ENCODE measurements at regions not wholly inside any gene's neighbourhood (a gene's known extent, or its start where the extent isn't known, plus 50 kb on each side); places are given as distances from the start of the nearest gene placed in this dataset.

- H3K27ac ChIP-seq: no peak overlapping the region
- H3K27me3 ChIP-seq: no peaks in the 10 kb centered on the region
- intact Hi-C loops (cut with DNase I): no loop called here
- no peak for DNase-seq (ENCODE audit: extremely low spot score in 2 of 2)
- H3K9me3 ChIP-seq: no peaks in the 10 kb centered on the region
- TF ChIP-seq POLR2AphosphoS5 (IDR thresholded peaks at IDR 0.05; ENCODE audit: insufficient read depth in 1 of 2, low read depth in 1 of 2) (no peak), CTCF (IDR thresholded peaks at IDR 0.05) (no peak), POLR2A (IDR thresholded peaks at IDR 0.05) (no peak)
- no peaks in the 10 kb centered on the region for H3K4me1 ChIP-seq
- no peak overlapping the region for H3K4me3 ChIP-seq
- H3K36me3 ChIP-seq: no peaks in the 10 kb centered on the region
Measured at GRCh38 chr9:12625844-12626243, 67.3 kb upstream of the TYRP1 start.

- TF ChIP-seq POLR2AphosphoS5 (IDR thresholded peaks at IDR 0.05; ENCODE audit: insufficient read depth in 1 of 2, low read depth in 1 of 2) (no peak), POLR2A (IDR thresholded peaks at IDR 0.05) (no peak), CTCF (IDR thresholded peaks at IDR 0.05) (no peak)
- DNase-seq (ENCODE audit: extremely low spot score in 2 of 2): no peak
- Histone ChIP-seq H3K4me1 (no peaks in the 10 kb centered on the region), H3K27me3 (no peaks in the 10 kb centered on the region), H3K4me3 (no peak overlapping the region), H3K27ac (no peak overlapping the region), H3K36me3 (no peaks in the 10 kb centered on the region), H3K9me3 (no peaks in the 10 kb centered on the region)
- intact Hi-C loops (cut with DNase I): no loop called here
Measured at GRCh38 chr9:12627096-12627495, 66.1 kb upstream of the TYRP1 start.

- DNase-seq (ENCODE audit: extremely low spot score in 2 of 2): no peak
- intact Hi-C loops (cut with DNase I): no loop called here
- no peaks in the 10 kb centered on the region for H3K27me3 ChIP-seq
- H3K27ac ChIP-seq: no peak overlapping the region
- TF ChIP-seq POLR2A (IDR thresholded peaks at IDR 0.05) (no peak), CTCF (IDR thresholded peaks at IDR 0.05) (no peak), POLR2AphosphoS5 (IDR thresholded peaks at IDR 0.05; ENCODE audit: insufficient read depth in 1 of 2, low read depth in 1 of 2) (no peak)
- no peaks in the 10 kb centered on the region for H3K9me3 ChIP-seq
- H3K4me1 ChIP-seq: no peaks in the 10 kb centered on the region
- H3K4me3 ChIP-seq: no peak overlapping the region
- no peaks in the 10 kb centered on the region for H3K36me3 ChIP-seq
Measured at GRCh38 chr9:12628546-12628945, 64.6 kb upstream of the TYRP1 start.

GRCh38 chr9:12629067-12629466 is 64.1 kb upstream of the TYRP1 start:
- no peak overlapping the region for H3K27ac ChIP-seq
- TF ChIP-seq POLR2A (IDR thresholded peaks at IDR 0.05) (no peak), CTCF (IDR thresholded peaks at IDR 0.05) (no peak), POLR2AphosphoS5 (IDR thresholded peaks at IDR 0.05; ENCODE audit: insufficient read depth in 1 of 2, low read depth in 1 of 2) (no peak)
- DNase-seq (ENCODE audit: extremely low spot score in 2 of 2): no peak
- H3K27me3 ChIP-seq: no peaks in the 10 kb centered on the region
- no peak overlapping the region for H3K4me3 ChIP-seq
- intact Hi-C loops (cut with DNase I): no loop called here
- no peaks in the 10 kb centered on the region for H3K9me3 ChIP-seq
- no peaks in the 10 kb centered on the region for H3K36me3 ChIP-seq
- no peaks in the 10 kb centered on the region for H3K4me1 ChIP-seq

- H3K36me3 ChIP-seq: no peaks in the 10 kb centered on the region
- no peaks in the 10 kb centered on the region for H3K27me3 ChIP-seq
- no peak overlapping the region for H3K4me3 ChIP-seq
- H3K9me3 ChIP-seq: no peaks in the 10 kb centered on the region
- no peaks in the 10 kb centered on the region for H3K4me1 ChIP-seq
- TF ChIP-seq CTCF (IDR thresholded peaks at IDR 0.05) (no peak), POLR2A (IDR thresholded peaks at IDR 0.05) (no peak), POLR2AphosphoS5 (IDR thresholded peaks at IDR 0.05; ENCODE audit: insufficient read depth in 1 of 2, low read depth in 1 of 2) (no peak)
- no peak for DNase-seq (ENCODE audit: extremely low spot score in 2 of 2)
- no peak overlapping the region for H3K27ac ChIP-seq
- intact Hi-C loops (cut with DNase I): no loop called here
Measured at GRCh38 chr9:12631866-12632265, 61.3 kb upstream of the TYRP1 start.

All from vagina (tissue), 2 donors.